CD4-positive, CD25-positive, alpha-beta regulatory T cell (primary cell): ENCODE measurements at regions not wholly inside any gene's neighbourhood (a gene's known extent, or its start where the extent isn't known, plus 50 kb on each side); places are given as distances from the start of the nearest gene placed in this dataset.

Experiments used
- ATAC-seq, 2 donors: fragments of 150-1000 bp; cut with Tn5 transposase; one replicate each; pipeline ENCODE4 v1.10.0; 2021; ENCODE audit warnings: low read depth in 2 of 2, moderate number of reproducible peaks in 2 of 2, moderate library complexity in 1 of 2
- DNase-seq, 3 donors: peaks; one replicate each; pipeline versions ENCODE4 v3.0.0 to v3.0.0-alpha.2; 2012 to 2022; ENCODE audit warnings: mixed read lengths in 1 of 3
- H3K27ac ChIP-seq: one replicate; pipeline ENCODE4 v1.7.0; 2013; ENCODE audit warnings: mild to moderate bottlenecking, low read length; ENCODE audit not compliant: insufficient read depth, poor library complexity, severe bottlenecking
- H3K27me3 ChIP-seq: one replicate; pipeline ENCODE4 v1.7.0; 2013; ENCODE audit warnings: low read length; ENCODE audit not compliant: control insufficient read depth, insufficient read depth
- H3K36me3 ChIP-seq: one replicate; pipeline ENCODE4 v1.7.0; 2013; ENCODE audit warnings: mild to moderate bottlenecking, low read length, moderate library complexity; ENCODE audit not compliant: control insufficient read depth, insufficient read depth
- H3K4me1 ChIP-seq: 2 replicates; pipeline ENCODE4 v1.7.0; 2013; ENCODE audit warnings: mild to moderate bottlenecking, low read length; ENCODE audit not compliant: insufficient read depth, control insufficient read depth, poor library complexity, severe bottlenecking
- H3K4me3 ChIP-seq: one replicate; pipeline ENCODE4 v1.7.0; 2013; ENCODE audit warnings: low read depth, mild to moderate bottlenecking, low read length, moderate library complexity
- H3K9me3 ChIP-seq, 2 experiments: 1 replicate in 1 of 2; 2 replicates in 1 of 2; pipeline ENCODE4 v1.7.0; 2013; ENCODE audit warnings: low read length in 2 of 2, mild to moderate bottlenecking in 1 of 2, moderate library complexity in 1 of 2; ENCODE audit not compliant: control insufficient read depth in 2 of 2
- H3K27ac Mint-ChIP-seq, 3 donors: one replicate each; pipeline ENCODE4 v1.8.0; 2020 to 2022; ENCODE audit warnings: mild to moderate bottlenecking in 3 of 3, mixed read lengths in 3 of 3, moderate library complexity in 2 of 3
- H3K27me3 Mint-ChIP-seq: one replicate; pipeline ENCODE4 v1.8.0; 2022; ENCODE audit warnings: mild to moderate bottlenecking, mixed read lengths
- H3K36me3 Mint-ChIP-seq: one replicate; pipeline ENCODE4 v1.8.0; 2020; ENCODE audit warnings: mixed read lengths
- H3K4me1 Mint-ChIP-seq, 4 donors: one replicate each; pipeline ENCODE4 v1.8.0; 2020 to 2022; ENCODE audit warnings: mixed read lengths in 4 of 4, mild to moderate bottlenecking in 1 of 4
- H3K4me3 Mint-ChIP-seq, 4 donors: one replicate each; pipeline ENCODE4 v1.8.0; 2020 to 2022; ENCODE audit warnings: mild to moderate bottlenecking in 4 of 4, mixed read lengths in 4 of 4, moderate library complexity in 3 of 4
- H3K9me3 Mint-ChIP-seq, 7 donors: one replicate each; pipeline ENCODE4 v1.8.0; 2020 to 2022; ENCODE audit warnings: mixed read lengths in 7 of 7, mild to moderate bottlenecking in 3 of 7, moderate library complexity in 2 of 7

- H3K4me1 Mint-ChIP-seq, result no peaks in the 10 kb centered on the region
- Histone ChIP-seq H3K36me3 (no peaks in the 10 kb centered on the region), H3K4me1 (no peaks in the 10 kb centered on the region)
Observed at GRCh38 chr2:66930339-66931220, 466.6 kb upstream of the ETAA1 start.

GRCh38 chr2:66938471-66938967 is 458.6 kb upstream of the ETAA1 start:
- no peak overlapping the region for H3K4me3 ChIP-seq
- H3K27me3 Mint-ChIP-seq, result no peaks in the 10 kb centered on the region
- no peak overlapping the region for H3K27ac ChIP-seq
- H3K9me3 Mint-ChIP-seq, result peaks cover 0 to 10% (median 1%) of the 10 kb centered on the region in 7 donors
- no peaks in the 10 kb centered on the region for H3K4me1 Mint-ChIP-seq
- DNase-seq, result no peak
- H3K27ac Mint-ChIP-seq, result no peak overlapping the region
- H3K36me3 ChIP-seq, result no peaks in the 10 kb centered on the region
- ATAC-seq, result no peak
- H3K4me3 Mint-ChIP-seq, result no peak overlapping the region
- H3K9me3 ChIP-seq, result no peaks in the 10 kb centered on the region
- no peaks in the 10 kb centered on the region for H3K4me1 ChIP-seq
- H3K27me3 ChIP-seq, result no peaks in the 10 kb centered on the region
- H3K36me3 Mint-ChIP-seq, result no peaks in the 10 kb centered on the region

More at GRCh38 chr2:66930339-66931220, 466.6 kb upstream of the ETAA1 start:
- Mint-ChIP-seq H3K4me3 (no peak overlapping the region), H3K9me3 (peaks cover 0 to 7% (median 0%) of the 10 kb centered on the region in 7 donors), H3K36me3 (no peaks in the 10 kb centered on the region), H3K27me3 (no peaks in the 10 kb centered on the region), H3K27ac (no peak overlapping the region)
- Histone ChIP-seq H3K4me3 (no peak overlapping the region), H3K27ac (no peak overlapping the region), H3K27me3 (no peaks in the 10 kb centered on the region), H3K9me3 (no peaks in the 10 kb centered on the region)
- DNase-seq, result no peak
- no peak for ATAC-seq

DNA sequence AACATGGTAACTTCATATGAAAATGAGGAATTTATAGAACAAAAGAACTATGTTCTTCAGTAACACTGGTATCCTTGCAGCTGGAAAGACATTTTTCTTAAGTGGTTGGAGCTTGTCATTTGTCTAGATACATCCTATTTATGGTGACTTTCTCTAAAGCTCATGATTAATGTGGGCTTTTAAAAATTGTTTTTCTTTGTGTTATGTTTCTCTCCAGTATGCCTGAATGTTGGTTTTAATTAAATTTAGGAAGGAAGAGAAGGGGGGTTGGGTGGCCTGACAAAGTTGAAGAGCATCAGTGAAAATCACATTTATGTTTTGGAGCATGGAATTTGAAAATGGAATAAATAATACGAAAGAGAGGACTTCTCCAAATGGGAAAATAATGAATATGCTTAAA is 457.1 kb upstream of the ETAA1 start:
- Histone ChIP-seq H3K4me3 (no peak overlapping the region), H3K9me3 (no peaks in the 10 kb centered on the region), H3K27me3 (no peaks in the 10 kb centered on the region), H3K36me3 (no peaks in the 10 kb centered on the region), H3K27ac (no peak overlapping the region), H3K4me1 (no peaks in the 10 kb centered on the region)
- H3K27ac Mint-ChIP-seq, result no peak overlapping the region
- peaks cover 0 to 15% (median 4%) of the 10 kb centered on the region in 7 donors for H3K9me3 Mint-ChIP-seq
- ATAC-seq (no peak), DNase-seq (no peak)
- no peaks in the 10 kb centered on the region for H3K27me3 Mint-ChIP-seq
- H3K36me3 Mint-ChIP-seq, result no peaks in the 10 kb centered on the region
- H3K4me1 Mint-ChIP-seq, result no peaks in the 10 kb centered on the region
- no peak overlapping the region for H3K4me3 Mint-ChIP-seq

- Histone ChIP-seq H3K4me1 (no peaks in the 10 kb centered on the region), H3K27ac (no peak overlapping the region), H3K4me3 (no peak overlapping the region), H3K27me3 (no peaks in the 10 kb centered on the region), H3K36me3 (no peaks in the 10 kb centered on the region), H3K9me3 (no peaks in the 10 kb centered on the region)
- ATAC-seq (no peak), DNase-seq (no peak)
- Mint-ChIP-seq H3K4me3 (no peak overlapping the region), H3K27me3 (no peaks in the 10 kb centered on the region), H3K27ac (no peak overlapping the region), H3K4me1 (no peaks in the 10 kb centered on the region), H3K36me3 (no peaks in the 10 kb centered on the region), H3K9me3 (peaks cover 0 to 9% (median 2%) of the 10 kb centered on the region in 7 donors)
Observed at GRCh38 chr2:66948234-66948633, 448.9 kb upstream of the ETAA1 start.

DNA sequence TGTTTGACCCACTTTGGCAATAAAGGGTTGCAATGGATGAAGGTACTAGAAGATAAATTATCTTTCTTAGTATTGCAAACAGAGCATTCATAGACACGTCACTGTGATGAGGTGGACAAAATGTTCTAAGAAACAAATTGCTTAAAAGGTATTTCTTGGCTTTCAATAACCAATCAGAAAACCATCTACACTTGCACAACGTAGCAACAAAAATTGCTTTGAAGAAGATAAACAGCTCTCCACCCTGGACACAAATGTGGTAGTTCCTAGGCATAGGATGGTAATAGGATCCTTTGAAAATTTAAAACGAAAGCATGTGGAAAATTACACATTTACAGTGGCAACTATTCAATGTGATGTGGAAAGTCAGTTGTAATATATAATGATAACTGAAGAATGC is 439.9 kb upstream of the ETAA1 start:
- ATAC-seq (no peak), DNase-seq (no peak)
- H3K4me3 ChIP-seq, result no peak overlapping the region
- H3K27ac Mint-ChIP-seq, result no peak overlapping the region
- H3K36me3 Mint-ChIP-seq, result no peaks in the 10 kb centered on the region
- H3K36me3 ChIP-seq, result no peaks in the 10 kb centered on the region
- H3K9me3 ChIP-seq, result no peaks in the 10 kb centered on the region
- peaks cover 0 to 5% (median 0%) of the 10 kb centered on the region in 7 donors for H3K9me3 Mint-ChIP-seq
- no peak overlapping the region for H3K4me3 Mint-ChIP-seq
- H3K4me1 ChIP-seq, result no peaks in the 10 kb centered on the region
- no peaks in the 10 kb centered on the region for H3K4me1 Mint-ChIP-seq
- H3K27me3 ChIP-seq, result no peaks in the 10 kb centered on the region
- no peaks in the 10 kb centered on the region for H3K27me3 Mint-ChIP-seq
- no peak overlapping the region for H3K27ac ChIP-seq

- no peak overlapping the region for H3K4me3 Mint-ChIP-seq
- H3K27ac ChIP-seq, result no peak overlapping the region
Observed at GRCh38 chr2:66957677-66958076, 439.5 kb upstream of the ETAA1 start.

GRCh38 chr2:66960161-66960560 is 437.0 kb upstream of the ETAA1 start:
- Mint-ChIP-seq H3K4me1 (no peaks in the 10 kb centered on the region), H3K9me3 (peaks cover 0 to 5% (median 0%) of the 10 kb centered on the region in 7 donors), H3K27ac (no peak overlapping the region), H3K4me3 (peak overlapping the region in 1 of 4 donors; percentile 56), H3K36me3 (no peaks in the 10 kb centered on the region), H3K27me3 (no peaks in the 10 kb centered on the region)
- DNase-seq (no peak), ATAC-seq (no peak)
- H3K4me1 ChIP-seq, result no peaks in the 10 kb centered on the region
- H3K9me3 ChIP-seq, result no peaks in the 10 kb centered on the region
- H3K27me3 ChIP-seq, result no peaks in the 10 kb centered on the region
- H3K36me3 ChIP-seq, result no peaks in the 10 kb centered on the region
- H3K27ac ChIP-seq, result no peak overlapping the region
- no peak overlapping the region for H3K4me3 ChIP-seq

More at GRCh38 chr2:66957677-66958076, 439.5 kb upstream of the ETAA1 start:
- Mint-ChIP-seq H3K27me3 (no peaks in the 10 kb centered on the region), H3K36me3 (no peaks in the 10 kb centered on the region), H3K9me3 (peaks cover 0 to 5% (median 0%) of the 10 kb centered on the region in 7 donors), H3K4me1 (no peaks in the 10 kb centered on the region), H3K27ac (no peak overlapping the region)
- DNase-seq (no peak), ATAC-seq (no peak)
- Histone ChIP-seq H3K27me3 (no peaks in the 10 kb centered on the region), H3K4me1 (no peaks in the 10 kb centered on the region), H3K9me3 (no peaks in the 10 kb centered on the region), H3K36me3 (no peaks in the 10 kb centered on the region), H3K4me3 (no peak overlapping the region)

DNA sequence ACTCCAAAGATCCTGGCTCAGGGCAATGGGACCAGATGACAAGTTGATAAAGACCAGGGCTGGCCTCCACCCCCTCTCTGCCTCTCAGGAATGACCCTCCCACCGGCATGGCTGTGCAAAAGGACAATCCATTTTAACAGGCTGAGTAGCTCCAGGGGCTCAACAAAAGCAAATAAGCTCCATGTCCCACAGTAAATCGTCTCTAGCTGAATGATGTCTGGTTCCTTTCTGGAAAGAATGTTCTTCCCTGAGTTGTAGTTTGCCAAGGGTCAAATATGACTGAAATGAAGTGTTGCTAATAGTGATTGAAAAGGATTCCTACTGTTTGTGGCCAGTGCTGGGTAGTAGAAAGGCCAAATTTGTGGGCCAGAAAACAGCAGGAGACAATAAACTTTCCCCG is 434.4 kb upstream of the ETAA1 start:
- Mint-ChIP-seq H3K27ac (no peak overlapping the region), H3K4me1 (no peaks in the 10 kb centered on the region), H3K27me3 (no peaks in the 10 kb centered on the region), H3K36me3 (no peaks in the 10 kb centered on the region), H3K4me3 (no peak overlapping the region), H3K9me3 (peaks cover 0 to 3% (median 0%) of the 10 kb centered on the region in 7 donors)
- H3K27me3 ChIP-seq, result no peaks in the 10 kb centered on the region
- DNase-seq (no peak), ATAC-seq (no peak)
- no peaks in the 10 kb centered on the region for H3K36me3 ChIP-seq
- H3K9me3 ChIP-seq, result no peaks in the 10 kb centered on the region
- H3K27ac ChIP-seq, result no peak overlapping the region
- no peaks in the 10 kb centered on the region for H3K4me1 ChIP-seq
- no peak overlapping the region for H3K4me3 ChIP-seq
